Hypothalamus (tissue), 51 donors: ENCODE measurements at regions not wholly inside any gene's neighbourhood (a gene's known extent, or its start where the extent isn't known, plus 50 kb on each side); places are given as distances from the start of the nearest gene placed in this dataset.

Experiments used
- DNase-seq, 51 donors: peaks; one replicate each; lab custom pipeline; 2025; lab: John Stamatoyannopoulos, UW

DNA sequence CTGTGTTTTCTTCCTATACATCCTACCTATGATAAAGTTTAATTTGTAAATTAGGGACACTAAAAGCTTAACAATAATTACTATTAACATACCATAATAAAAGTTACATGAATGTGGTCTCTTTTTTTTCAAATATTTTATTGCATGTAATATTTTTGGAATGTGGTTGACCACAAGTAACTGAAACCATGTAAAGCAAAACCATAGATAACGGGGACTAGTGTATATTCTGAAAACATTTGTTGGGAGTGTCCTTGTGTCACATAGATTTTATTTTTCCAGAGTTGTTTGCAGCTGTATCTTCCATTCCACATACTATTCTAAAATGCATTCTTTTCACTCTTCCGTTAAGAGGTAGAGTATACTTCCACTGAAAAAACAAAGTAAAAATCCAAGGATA, 200.4 kb downstream of the KIF18A start:
- DNase-seq, result no peak

DNA sequence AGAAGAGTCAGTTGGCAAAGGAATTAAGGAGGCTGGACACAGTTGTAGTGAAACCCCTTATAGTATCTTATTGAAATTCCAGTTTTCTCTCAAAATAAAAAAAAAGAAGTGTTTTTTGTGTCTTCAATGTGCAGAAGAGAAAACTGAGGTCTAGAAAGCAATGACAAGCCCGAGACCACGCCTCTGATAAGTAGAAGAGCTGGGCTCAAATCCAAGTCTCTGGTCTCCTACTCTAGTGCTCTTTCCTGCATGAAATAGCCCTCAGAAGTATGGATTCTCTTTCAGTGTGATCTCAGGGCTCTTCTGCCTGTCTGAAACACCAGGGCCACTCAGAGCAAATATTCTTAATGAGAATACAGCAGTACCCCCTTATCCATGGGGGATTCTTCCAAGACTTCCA, 200.9 kb downstream of the KIF18A start:
- DNase-seq, result no peak

DNA sequence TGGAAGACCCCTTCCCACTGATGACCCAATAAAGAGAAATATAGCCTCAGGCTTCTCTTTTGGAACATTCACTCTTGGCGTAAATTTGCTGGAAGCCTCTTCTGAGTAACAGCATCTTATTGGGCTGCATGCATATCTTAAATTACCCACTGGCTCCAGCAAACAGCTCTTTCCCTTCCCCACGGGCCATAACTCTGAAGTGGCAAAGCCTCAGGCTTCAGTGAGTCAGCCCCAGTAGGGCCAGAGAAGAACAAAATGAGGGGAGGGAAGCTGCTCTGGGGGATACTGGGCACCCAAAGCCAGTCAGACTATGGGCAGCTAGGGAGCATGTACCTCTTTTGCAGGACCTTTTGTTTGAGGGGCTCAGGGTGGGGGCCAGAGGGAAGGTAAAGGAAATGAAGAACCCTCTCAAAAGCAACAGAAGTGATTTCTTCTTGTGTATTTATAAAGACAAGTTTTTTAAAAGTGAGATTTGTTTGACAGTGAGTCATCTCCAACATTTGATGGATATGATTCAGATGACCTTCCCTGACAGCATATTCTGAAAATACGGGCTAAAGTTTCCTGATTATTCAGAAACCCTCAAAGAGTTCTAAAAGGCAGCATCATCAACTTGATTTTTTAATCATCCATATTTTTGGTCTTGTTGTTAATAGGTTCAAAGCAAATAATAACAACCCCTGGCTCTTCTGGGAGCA, 203.4 kb downstream of the KIF18A start:
- no peak for DNase-seq

DNA sequence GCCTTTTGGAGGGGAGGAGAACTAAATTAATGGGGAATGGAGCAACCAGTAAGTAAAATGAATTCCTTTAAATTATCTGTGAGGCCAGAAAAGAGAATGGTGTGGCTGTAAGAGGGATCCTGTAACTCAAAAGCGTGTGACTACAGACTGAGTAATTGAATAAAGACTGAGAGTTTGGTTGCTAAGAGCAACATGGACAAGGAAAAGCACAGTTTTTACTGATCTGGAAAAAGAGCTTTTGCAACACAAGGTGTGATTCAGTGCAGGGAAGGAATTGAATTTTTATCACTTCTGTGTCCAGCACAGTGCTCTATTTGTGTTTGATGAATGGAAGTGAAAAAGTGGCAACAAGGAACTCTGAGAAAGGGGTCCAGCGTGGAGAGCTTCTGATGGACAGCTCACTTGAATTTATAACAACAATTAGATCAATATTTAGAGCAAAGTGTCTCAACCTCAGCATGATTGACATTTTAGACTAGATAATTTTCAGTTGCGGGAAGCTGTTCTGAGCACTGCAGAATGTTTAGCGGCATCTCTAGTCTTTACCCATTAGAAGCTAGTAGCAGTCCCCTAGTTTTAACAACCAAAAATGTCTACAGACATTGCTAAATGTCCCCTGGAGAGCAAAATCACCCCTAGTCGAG, 202.8 kb upstream of the BDNF start:
- no peak for DNase-seq

DNA sequence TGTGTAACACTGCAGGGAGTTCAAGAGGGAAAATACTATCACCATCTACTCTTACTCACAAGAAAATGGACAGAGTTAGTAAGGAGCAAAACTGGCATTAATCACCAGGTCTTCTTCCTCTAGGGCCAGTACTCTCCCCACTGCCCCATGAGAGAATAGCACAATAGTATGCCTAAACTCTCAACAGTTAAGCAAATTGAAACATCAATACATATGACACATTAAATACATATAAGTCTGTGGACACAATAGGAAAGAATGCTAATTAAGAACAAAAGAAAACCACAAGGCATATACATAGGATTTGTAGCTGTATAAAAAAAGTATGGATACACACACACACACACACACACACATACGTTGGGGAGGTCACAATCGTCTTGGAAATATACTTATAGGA, 197.9 kb upstream of the BDNF start:
- DNase-seq, result no peak

DNA sequence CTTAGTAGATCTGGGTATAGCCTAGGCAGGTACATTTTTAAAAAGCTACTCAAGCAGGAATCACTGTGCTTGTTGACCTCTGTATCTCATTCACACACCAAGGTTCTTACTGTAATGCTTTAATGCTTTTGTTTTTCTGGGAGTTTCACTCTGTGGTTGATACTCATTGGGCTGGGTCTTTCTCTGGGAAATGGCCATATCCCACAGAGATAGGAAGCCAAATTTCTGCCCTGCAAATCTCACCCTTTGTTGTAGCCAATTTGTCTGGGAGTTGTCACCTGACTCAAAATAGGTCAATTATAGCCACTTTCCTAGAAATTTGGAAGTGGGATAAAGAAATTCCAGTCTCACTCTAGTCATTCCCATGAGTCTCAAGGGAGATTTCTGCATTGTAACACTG, 195.8 kb upstream of the BDNF start:
- no peak for DNase-seq

DNA sequence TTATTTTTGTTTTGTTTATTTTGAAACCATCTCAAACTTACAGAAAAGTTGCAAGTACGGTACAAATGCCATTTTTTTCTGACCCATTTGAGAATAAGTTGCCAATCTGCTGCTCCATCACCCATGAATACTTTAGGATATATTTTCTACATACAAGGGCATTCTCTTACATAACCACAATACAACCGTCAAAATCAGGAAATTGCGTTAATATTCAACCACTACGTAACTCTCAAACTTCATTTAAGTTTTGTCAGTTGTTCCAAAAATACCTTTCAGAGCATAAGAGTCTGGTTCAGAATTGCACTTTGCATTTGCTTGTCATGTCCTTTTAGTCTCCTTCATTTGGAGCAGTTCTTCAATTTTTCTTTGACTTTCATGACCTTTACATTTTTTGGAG, 194.3 kb upstream of the BDNF start:
- no peak for DNase-seq

DNA sequence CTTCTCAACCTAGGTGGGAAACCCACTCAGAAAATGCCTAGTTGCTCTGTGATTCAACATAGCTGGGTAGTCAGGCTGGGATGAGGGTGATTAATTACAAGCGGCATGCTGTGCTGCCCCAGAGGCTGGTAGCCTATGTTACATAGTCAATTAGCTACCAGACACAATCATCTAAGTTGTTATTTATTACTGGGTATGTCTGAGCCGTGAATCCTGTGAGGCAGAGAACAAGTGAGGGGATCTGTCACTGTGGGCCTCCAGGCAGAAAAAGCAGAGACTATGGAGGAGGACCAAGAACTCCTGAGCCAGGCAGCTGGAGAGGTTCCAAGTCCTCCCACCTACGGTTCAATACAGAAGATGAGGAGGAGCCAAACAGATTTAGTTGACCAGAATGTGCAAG, 186.6 kb upstream of the BDNF start:
- peak in 1 of 51 donors; percentile 33 for DNase-seq

DNA sequence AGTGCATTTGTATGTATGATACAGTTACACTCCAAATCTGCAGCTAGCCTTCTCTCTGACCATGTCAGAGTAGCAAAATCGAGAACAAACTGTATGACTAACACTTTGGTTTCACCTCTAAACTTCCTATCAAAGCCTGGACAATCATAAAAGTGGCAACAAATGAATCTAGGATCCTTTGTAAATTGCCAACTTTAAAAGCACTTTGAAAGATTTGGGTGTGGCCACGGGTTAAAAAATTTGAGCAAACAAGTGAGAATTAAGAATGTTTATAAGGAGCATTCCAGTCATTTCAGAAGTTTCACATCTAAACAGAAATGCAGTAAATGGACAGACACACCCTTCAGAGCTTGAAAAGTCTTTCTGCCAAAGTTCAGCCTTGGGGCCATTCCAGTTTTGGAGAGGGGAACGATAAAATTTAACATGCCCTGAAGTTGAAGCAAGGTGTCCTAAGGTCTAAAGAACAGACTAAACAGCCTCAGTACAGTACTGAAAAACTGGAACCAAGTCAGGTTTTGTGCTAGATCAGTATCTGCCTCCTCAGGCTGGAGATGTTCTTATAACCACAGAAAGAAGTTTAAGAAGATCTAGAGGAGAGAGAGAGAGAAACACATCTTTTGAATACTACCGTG, 181.9 kb upstream of the BDNF start:
- DNase-seq, result no peak

DNA sequence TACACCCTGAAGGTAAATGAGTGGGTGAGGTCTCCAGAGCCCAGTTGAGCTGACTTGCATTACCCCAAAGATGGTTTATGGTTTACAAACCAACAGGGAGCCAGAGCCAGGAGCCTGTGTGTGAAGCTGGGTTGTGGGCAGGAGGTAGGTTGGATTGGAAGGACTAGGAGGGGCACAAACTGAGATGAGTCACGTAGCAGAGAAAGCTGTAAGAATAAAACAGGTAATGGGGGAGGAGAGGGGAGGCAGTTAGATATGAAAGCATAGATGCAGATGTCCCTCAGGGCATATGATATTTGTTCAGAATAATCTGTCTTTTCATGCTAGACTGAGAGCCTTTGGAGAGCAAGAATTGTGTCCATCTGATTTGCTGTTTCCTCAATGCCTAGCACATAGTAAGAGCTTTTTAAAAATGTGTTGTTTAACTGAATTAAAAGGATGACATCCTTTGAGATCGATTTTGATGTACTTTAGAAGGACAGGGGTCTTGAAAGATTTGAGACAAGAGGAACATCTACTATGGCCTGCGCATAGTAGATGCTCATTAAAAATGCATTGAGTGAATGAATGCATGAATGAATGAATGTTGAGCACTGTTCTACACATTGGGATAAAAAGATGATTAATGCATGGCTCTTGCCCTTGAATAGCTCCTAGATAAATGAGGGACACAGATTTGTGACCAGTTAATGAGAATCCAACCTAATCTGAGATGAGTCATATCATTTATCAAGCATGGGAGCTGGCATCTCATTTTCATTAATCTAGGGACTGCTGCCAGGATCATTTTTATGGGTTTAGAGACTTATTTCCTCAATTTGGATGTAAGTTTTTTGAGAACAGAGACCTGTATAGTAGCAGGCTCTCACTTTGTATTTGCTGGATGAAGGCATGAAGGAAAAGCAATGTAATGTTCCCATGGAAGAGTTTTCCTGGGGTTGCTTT, 175.8 kb upstream of the BDNF start:
- no peak for DNase-seq

DNA sequence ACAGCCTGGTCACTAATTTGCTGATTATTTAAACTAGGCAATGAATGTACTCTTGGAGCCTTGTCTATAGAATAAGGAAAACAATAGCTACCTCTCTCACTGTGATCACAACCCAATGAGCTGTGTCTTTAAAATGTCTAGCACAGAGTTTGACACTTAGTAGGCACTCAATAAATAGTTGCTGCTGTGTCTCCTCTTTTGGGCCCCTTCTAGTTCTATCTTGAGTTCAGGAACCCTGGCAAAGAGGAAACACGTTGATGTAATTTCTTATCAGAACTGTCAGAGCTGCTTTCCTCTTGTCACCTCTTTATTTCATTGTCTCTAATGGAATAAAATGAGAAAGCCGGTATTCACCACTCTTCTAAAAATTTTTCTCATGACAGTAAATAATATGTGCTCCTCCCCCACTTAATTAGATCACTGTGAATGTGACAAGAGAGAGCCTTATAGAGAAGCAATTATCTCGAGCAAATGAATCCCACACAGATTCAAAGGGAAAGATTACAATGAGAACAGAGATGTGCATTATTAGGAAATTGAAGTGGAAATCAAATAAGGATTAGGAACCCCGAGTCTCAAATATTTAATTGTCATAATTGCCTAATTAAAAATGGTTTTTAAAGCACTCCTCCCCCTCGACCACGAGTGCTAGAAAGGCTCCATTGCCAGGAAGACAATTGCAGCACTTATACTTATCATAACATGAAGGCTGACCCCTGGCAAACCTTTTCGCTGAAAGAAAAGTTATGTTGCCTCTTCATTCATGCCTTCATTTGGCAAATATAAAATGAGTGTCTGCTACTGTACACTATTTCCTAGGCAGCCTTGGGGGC, 175.0 kb upstream of the BDNF start:
- peak in 1 of 51 donors; percentile 52 for DNase-seq

DNA sequence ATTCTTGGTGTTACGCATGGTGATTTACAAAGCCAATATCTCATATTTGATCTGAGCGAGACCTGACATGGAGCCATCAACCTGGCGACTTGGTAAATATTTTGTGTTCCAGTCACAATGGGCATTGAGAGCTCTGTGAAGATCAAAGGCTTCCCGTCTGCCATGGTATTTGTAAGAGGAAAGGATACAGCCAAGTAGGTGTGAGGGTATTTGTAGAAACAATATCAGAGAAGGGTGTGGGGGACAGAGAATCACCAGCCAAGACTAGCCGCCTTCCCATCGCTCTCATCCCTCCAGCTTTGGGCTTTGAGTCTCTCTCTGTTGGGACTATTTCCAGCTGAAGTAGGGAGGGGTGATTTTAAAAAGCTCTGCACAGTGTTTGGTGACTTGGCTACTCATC, 173.4 kb upstream of the BDNF start:
- no peak for DNase-seq

DNA sequence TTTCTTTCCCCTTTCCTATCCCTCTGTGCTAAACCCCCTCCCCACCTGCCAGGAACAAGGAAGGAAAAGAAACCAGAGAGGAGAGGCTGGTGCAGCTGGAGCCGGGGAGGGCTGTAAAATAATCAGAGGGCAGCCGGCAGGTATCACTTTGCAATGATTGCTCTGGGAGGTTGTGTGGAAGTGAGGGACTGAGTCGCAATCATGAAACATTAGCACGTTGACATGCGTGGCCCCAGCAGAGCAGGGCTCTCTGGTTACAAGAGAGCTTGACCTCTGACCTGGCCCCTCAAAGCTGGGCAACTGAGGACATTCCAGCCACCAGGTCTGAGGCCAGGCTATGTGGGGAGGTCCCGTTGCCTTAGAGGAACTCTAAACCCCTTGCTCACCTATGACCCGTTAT, 170.8 kb upstream of the BDNF start:
- DNase-seq, result no peak

DNA sequence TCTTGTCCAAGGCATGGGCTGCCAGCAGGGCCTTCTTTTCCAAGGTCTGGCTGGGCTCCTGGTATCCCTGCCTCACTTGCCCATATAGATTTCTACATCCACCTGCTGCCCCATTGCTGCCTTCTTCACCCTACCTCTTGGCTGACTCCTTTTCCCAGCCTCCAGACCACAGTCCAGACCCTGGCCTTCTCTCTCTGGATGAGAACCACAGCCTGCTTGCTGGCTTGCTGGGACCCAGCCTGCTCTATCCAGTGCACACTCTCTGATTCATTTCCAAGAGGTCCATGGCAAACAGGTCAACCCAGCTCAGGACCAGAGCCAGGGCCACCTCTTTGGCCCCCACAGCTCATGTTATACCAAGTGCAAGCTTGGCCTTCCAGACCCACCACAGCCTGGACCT, 169.4 kb upstream of the BDNF start:
- DNase-seq, result no peak

DNA sequence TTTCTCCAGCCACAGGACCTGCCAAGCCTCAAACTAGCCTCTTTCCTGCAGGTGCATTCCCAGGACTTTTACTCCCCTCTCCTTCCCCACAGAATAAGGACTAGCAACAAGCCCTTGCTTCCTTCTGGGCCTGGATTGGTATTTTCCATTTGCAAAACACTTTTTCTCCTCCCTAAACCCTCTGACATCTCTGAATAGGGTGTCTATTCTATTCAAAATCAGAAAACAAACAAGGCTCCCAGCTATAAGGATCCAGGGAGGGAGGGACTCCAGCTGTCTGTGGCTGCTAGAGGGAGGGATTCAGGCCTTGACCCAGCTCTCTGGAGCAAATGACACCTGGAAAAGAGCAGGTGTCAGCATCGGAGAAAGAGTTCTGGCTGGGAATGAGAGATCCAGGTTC, 168.5 kb upstream of the BDNF start:
- no peak for DNase-seq

DNA sequence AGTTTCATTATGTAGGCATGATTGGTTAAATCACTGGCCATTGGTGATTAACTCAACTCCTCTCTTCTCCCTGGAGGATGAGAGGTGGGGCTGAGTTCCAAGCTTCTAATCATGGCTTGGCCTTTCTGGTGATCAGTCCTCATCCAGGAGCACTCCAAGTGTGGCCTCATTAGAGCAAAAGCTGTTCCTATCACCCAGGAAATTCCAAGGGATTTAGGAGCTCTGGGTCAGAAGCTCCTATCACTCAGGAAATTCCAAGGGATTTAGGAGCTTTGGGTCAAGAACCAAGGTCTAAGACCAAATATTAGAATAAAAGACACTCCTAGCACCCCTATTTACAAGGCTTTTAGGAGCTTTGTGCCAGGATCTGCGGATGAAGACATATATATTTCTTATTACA, 168.0 kb upstream of the BDNF start:
- DNase-seq, result no peak

DNA sequence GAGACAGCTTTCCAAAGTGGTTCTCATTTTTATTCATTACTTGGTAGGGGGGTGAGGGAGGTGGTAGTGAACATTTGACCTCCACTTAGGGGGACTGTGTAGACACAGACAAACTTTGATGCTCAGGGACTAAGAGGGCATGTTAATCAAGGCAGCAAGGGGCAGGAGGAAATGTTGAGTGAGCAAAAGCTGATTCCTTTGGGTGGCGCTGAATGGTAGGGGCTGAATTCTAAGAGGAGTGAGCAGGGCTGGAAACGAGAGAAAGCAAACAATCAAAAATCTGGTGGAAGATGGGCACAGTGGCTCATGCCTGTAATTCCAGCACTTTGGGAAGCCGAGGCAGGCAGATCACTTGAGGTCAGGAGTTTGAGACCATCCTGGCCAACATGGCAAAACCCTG, 164.8 kb upstream of the BDNF start:
- DNase-seq, result no peak

DNA sequence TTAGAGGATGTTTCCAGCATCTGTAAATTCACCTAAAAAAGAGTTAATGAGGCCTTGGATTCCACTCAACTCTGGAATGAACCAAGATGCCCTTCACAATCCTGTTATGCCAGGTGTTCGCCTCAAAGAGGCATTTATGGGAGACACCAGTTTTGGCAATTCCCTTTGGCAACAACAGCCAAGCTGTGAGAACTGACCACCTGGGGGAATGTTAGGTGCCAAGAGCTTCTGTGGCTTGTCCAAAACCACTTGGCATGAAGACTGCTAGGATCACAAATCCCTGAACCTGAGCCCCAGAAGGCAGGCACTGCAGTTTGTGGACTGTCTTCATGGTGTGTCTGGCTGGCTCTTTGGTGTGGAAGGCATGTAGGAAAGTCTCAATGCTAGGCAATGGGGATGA, 164.4 kb upstream of the BDNF start:
- DNase-seq, result no peak

DNA sequence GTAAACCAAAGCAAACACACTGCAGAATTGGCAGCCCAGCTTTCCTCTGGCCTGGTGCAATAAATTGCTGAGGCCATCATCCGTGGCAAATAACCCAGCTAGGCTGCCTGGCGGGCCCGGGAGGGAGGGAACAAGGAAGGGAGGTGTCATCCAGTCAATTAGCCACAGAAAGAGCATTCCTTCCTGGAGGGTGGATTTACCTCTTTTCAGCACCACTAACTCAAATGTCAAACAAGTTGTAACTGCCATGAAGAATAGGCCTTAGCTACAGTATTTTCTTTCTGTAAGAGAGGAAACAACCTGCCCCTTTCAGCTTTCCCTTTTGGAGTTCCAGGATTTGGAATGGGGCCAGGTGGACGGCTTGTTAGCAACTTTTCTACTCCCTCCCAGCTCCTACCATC, 163.8 kb upstream of the BDNF start:
- DNase-seq, result no peak

DNA sequence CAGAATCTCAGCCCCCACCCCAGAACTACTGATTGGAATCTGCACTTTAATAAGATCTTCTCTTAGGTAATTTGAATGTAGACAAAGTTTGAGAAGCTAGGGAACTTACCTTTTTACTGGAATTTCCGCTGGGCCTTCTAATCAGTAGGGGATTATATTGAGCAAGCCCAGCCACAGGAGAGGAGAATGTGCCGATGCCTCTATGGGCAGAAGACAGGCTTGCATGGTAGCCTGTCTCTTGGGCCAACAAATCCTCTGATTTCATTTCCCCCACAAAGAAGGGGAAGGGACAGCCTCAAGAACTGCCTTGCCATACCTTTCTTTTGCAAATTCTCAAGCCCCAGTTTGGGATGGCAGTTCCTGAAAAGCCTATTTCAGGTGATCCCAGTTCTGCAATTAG, 163.4 kb upstream of the BDNF start:
- DNase-seq, result no peak
